ENCODE measurements at regions not wholly inside any gene's neighbourhood (a gene's known extent, or its start where the extent isn't known, plus 50 kb on each side); places are given as distances from the start of the nearest gene placed in this dataset.
"Not testable (repeated sequence)": the region's sequence is repeated elsewhere in the genome, so short reads cannot be mapped to it uniquely, and the experiment has no call there.

- DNase-seq, result no peak
Observed at GRCh38 chr2:236417150-236417549, 152.5 kb upstream of the ACKR3 start.

DNA sequence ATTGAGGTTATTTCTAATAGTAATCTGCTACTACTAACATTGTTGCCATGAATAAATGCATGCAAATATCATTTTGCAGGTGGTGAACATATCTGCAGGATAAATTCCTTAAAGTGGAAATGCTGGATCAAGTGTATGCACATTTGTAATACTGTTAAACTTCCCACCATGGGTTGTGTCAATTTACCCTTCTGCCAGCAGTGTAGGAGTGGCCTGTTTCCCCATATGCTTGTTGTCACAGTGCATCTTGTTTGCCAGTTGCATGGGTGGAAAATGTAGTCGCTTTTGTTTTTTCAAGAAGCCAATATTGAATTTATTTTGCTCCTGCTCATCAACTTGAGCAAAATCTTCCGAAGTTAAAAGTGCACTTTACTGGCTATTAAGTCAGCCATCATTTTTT, 139.0 kb upstream of the ACKR3 start:
- DNase-seq, result no peak

DNA sequence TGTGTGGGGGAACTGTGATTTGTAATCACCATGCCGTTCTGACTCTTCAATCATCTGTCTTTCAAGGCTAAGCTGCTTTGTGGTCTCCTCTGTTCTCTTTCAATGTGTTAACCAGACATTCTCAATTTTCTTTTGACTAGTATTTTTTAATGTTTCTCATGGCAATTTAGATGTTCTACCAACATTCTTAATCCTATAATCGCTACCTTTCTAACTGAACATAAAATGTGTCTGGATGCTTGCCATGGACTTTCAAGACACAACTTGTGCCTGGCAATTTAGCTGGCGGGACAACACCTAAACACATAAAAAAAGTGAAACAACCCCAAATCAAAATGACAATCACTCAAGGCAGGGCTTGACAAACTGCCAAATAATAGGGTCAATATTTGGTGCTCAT, 135.0 kb upstream of the ACKR3 start:
- no peak for DNase-seq

DNA sequence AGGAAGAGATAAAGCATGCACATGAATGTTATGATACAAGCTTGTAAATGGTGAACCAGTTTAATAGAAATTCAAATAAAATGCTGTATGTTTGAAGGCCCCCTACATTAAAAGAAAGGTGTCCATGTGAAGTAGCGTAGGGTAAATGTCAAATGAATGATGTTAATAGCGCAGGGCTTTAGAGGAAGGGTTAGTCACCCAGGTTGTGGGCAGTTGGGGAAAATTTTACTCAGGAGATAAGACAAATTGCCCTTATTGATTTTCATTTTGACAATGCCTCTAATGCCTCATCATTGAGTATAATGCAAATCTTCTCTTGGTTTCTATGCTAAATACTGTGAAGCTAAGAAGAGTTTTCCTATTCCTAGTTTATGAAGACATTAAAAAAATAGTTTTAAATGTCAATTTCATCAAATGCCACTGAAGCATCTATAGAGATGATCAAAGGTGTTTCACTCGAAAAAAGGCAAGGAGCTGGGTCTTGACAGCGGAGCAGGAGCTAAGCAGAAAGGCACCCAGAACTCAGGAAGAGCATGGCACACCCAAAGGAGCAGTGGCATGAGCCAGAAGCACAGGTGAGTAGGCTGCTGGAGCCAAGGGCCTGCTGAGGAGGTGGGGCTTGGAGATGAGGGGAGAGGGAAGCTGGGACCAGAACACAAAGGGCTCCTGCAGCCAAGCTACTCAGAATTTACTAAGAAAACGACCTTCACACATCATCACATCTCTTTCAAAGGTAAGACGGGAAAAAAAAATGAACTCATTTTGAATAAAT, 129.3 kb upstream of the ACKR3 start:
- no peak for DNase-seq

DNA sequence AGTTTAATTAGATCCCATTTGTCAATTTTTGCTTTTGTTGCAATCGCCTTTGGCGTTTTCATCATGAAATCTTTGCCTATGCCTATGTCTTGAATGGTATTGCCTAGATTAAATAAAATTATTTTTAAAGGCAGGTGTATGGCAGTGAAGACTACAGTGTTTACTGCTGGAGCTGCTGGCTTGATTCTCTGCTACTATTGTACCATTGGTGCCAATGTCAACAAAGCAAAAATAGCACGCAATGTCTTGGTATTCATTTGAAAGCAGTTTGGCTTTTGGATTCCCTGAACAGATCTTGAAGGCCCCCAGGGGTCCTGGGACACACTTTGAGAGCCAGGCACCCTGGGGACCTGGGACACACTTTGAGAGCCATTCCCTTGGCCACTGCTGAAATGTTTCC, 125.4 kb upstream of the ACKR3 start:
- DNase-seq, result no peak

GRCh38 chr2:236445678-236446077, 123.9 kb upstream of the ACKR3 start:
- DNase-seq, result no peak

- DNase-seq, result no peak
Observed at GRCh38 chr2:236446521-236446920, 123.1 kb upstream of the ACKR3 start.

- no peak for DNase-seq
Observed at GRCh38 chr2:236449167-236449761, 120.4 kb upstream of the ACKR3 start.

DNA sequence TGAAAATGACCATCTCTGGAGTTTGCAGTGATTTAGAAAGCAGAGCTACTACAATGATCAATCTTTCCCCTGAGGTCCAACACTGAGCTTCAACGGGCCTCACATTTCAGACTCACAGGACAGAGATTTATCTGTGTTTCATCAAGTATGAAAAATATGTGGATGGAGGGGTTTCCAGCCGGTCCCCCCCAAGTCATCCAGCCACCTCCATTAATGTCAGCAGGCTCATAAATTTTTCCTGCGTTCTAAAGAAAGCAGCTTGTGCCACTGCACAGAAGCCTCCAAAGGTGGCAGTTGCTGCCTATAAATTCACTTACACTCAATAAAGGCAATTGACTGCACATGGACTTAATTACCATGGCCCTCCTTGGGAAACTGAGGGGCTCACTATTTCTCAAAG, 117.4 kb upstream of the ACKR3 start:
- DNase-seq, result no peak

- no peak for DNase-seq
Observed at GRCh38 chr2:236454076-236454475, 115.5 kb upstream of the ACKR3 start.

- no peak for DNase-seq
Observed at GRCh38 chr2:236459393-236459792, 110.2 kb upstream of the ACKR3 start.

GRCh38 chr2:236464140-236464539, 105.5 kb upstream of the ACKR3 start:
- no peak for DNase-seq

- no peak for DNase-seq
Observed at GRCh38 chr2:236472720-236473495, 96.7 kb upstream of the ACKR3 start.

DNA sequence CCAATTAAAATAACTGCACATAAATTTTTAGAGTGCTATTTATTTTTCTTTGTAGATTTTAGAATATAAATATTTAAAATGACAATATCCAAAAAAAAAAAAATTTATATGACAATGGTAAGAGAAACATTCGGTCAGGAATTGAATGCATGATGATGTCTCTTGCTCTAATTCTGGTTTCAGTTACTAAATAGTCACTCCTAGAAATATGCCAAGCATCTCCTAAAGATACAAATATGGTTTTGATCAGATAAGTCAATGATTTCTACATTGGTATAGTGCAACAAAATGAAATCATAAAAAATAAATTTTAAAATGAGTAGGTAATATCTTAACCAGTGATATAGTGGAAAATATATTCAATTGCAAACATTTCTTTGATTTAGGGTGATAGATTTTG, 95.9 kb upstream of the ACKR3 start:
- no peak for DNase-seq

DNA sequence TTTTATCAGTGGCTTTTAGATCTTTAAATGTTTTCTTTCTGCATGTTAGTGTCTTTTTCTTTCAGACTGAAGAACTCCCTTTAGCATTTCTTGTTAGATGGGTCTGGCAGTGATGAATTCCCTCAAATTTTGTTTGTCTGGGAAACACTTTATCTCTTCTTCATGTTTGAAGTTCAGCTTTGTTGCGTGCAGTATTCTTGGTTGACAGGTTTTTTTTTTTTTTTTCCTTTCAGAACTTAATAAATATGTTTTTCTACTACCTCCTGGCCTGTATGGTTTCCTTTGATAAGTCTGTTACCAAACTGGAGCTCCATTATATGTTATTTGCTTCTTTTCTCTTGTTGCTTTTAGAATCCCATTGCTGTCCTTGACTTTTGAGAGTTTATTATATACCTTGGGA, 89.8 kb upstream of the ACKR3 start:
- DNase-seq, result no peak

GRCh38 chr2:236483102-236483501, 86.5 kb upstream of the ACKR3 start:
- DNase-seq, result no peak

DNA sequence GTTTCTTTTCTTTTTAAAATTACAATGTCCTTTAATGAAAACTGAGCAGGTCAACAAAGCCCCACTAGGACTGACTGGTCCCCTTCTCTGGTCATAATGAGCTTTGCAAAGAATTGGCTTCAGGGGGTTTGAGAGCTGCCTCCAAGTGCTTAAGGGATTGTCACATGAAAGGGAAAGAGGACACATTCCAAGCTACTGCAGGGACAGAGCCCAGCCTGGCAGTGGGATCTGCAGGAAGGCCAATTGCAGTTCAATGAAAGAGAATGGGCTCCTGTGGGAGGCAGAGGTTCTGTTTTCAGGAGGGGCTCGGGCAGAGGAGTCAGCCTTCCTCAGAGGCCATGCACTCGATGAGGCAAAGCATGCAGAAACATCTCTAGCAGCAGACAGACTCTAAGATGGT, 84.1 kb upstream of the ACKR3 start:
- DNase-seq, result no peak

GRCh38 chr2:236489083-236489482, 80.5 kb upstream of the ACKR3 start:
- DNase-seq, result not testable (repeated sequence)

DNA sequence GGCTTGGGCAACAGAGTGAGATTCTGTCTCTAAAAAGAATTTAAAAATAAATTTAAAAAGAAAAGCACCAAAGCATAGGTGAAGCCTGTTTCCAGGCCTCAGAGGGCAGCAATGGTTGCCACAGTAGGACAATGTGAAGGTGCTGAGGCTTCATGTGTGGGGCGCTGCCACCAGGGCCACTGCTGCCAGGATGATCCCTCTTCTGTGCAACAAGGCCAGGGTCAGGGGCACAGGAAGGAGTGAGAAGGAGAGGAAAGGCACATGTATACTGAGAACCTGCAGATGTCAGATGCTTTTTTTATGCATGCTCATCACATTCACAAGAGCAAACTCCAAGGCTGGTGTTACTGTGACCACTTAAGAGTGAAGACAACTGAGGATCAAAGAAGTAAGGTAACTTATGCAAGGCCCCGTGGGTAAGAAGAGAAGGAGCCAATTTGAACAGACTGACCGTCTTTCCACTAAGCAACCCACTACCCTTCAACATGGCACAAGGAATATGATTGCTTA, 79.7 kb upstream of the ACKR3 start:
- no peak for DNase-seq

GRCh38 chr2:236496340-236496739, 73.3 kb upstream of the ACKR3 start:
- DNase-seq, result no peak

GRCh38 chr2:236498369-236498768, 71.3 kb upstream of the ACKR3 start:
- DNase-seq, result no peak

GRCh38 chr2:236499691-236500578, 69.7 kb upstream of the ACKR3 start:
- no peak for DNase-seq

DNA sequence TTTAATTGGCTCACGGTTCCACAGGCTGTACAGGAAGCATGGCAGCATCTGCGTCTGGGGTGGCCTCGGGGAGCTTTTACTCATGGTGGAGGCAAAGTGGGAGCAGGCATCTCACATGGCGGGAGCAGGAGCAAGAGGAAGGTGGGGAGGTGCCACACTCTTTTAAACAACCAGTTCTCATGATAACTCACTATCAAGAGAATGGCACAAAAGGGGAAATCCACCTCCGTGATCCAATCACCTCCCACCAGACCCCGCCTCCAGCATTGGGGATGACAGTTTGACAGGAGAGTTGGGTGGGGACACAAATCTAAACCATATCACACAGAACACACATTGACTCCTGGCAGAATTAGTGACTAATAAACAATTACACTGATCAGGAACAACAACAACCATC, 68.6 kb upstream of the ACKR3 start:
- no peak for DNase-seq

All from GOT3 (cell line).